HT-29 (cell line): ENCODE measurements at regions not wholly inside any gene's neighbourhood (a gene's known extent, or its start where the extent isn't known, plus 50 kb on each side); places are given as distances from the start of the nearest gene placed in this dataset. TPM values are rescaled to one million over a fixed set of nuclear protein-coding genes. Genes with fewer than 3 reads are reported as not detected.

Source experiments
- DNase-seq: peaks from one replicate; pipeline ENCODE4 v3.0.0-alpha.2; 2015; ENCODE audit warnings: low spot score
- small RNA-seq: library from RNA; depleted of rRNA; stranded (forward); fragments of <200 nt; gene quantifications from one replicate; pipeline ENCODE3, GENCODE V24; 2014

DNA sequence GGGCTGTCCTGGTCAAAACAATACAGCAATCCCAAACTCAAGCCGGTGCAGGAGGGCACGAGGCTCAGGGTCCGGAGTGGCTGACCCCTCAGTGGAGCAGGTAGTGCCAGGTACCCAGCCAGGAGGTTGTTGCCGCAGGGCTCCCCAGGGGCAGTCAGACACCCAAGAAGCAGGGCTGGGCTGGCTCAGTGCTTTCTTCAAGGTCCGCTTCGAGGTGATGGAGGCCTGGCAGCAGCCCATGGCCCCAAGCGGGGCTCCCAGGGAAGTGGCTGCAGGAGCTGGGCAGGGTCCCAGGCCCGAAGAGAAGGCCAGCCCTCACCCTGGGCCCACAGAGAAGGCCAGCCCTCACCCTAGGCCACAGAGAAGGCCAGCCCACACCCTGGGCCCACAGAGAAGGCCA, 55.3 kb upstream of the COPS8 start:
- DNase-seq = no peak

DNA sequence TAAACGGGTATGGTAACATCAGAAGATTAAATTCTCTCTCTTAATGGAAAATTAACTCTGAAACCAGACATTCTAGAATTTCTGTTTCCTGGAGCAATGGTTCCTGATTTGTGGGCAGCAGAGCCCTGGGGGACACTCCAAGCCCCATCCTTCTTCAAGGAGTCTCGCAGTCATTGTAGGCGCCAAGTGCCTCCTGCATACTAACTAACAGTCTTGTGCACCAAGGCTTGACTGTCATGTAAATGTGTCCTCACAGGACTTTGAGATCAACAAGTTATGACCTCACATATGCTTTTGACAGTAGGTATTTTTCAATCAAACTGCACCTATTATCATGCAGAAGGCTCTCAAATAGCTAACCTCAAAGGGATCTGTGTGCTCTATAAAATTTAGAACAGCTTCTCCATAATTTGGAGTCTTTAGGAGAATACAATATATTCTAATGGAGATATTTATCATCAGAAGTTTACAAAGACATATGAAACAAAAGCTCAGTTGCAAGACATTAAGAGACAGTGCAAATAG, 52.1 kb upstream of the COPS8 start:
- no peak for DNase-seq

DNA sequence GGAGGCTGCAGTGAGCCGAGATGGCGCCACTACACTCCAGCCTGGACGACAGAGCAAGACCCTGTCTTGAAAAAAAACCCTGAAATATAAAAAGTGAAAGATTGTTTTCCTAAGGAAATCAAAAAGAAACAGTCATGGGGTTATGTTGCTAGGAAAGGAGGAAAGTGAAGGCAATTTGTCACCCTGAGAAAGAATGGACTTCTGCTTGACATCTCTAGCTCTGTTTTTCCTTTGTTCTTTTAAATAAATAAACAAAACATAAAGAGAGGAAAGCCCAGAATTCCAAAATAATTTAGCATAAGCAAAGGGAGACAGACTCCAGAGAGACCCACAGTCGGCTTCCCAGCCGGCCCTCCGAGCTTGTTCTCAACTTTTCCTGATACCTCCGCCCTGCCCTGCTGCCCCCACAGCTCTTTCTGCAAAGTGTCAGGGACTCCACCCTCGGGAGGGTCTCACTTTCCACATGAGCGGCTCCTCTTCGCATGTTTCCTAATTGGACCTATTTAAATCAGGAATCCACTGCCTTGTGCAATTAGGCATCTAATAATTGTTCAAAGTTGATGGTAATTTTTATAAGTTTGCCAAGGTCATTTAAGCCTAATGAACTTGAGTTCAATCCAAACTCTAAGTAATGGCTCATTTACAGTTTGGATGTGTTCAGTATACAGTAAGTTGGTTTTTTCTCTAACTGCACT, 49.8 kb upstream of the COPS8 start:
- DNase-seq = no peak

Small RNA genes in the stretch of these regions (small RNA-seq; reads per million reads assigned to genes)
- gene RNU6-1051P = not detected
